Smooth muscle cell (in vitro differentiated cells): ENCODE measurements at regions not wholly inside any gene's neighbourhood (a gene's known extent, or its start where the extent isn't known, plus 50 kb on each side); places are given as distances from the start of the nearest gene placed in this dataset.

Source experiments
- DNase-seq: peaks from one replicate; lab custom pipeline; 2025; ENCODE audit not compliant: unreplicated experiment; lab: John Stamatoyannopoulos, UW
- H2AFZ ChIP-seq: fragments of 200-600 bp; sonication (generic); 2 replicates; pipeline ENCODE4 v1.6.0; 2016; ENCODE audit warnings: antibody characterized with exemption, low read depth, mild to moderate bottlenecking
- H3F3A ChIP-seq: fragments of 200-600 bp; sonication (generic); 2 replicates; pipeline ENCODE4 v1.6.0; 2017; ENCODE audit warnings: antibody characterized with exemption, low read depth
- H3K27ac ChIP-seq: fragments of 200-600 bp; sonication (generic); 2 replicates; pipeline ENCODE4 v1.5.1; 2016; ENCODE audit warnings: low read depth, mild to moderate bottlenecking
- H3K27me3 ChIP-seq: fragments of 200-600 bp; sonication (generic); 2 replicates; pipeline ENCODE4 v1.6.1; 2016; ENCODE audit warnings: low read depth, mild to moderate bottlenecking
- H3K36me3 ChIP-seq: fragments of 200-600 bp; sonication (generic); 2 replicates; pipeline ENCODE4 v1.5.1; 2016; ENCODE audit warnings: low read depth
- H3K4me1 ChIP-seq: fragments of 200-600 bp; sonication (generic); 2 replicates; pipeline ENCODE4 v1.5.1; 2016; ENCODE audit warnings: low read depth
- H3K4me2 ChIP-seq: fragments of 200-600 bp; sonication (generic); 2 replicates; pipeline ENCODE4 v1.6.0; 2016; ENCODE audit warnings: mild to moderate bottlenecking
- H3K4me3 ChIP-seq: fragments of 200-600 bp; sonication (generic); 2 replicates; pipeline ENCODE4 v1.5.1; 2016; ENCODE audit warnings: mild to moderate bottlenecking
- H3K79me2 ChIP-seq: fragments of 200-600 bp; sonication (generic); 2 replicates; pipeline ENCODE4 v1.6.0; 2016; ENCODE audit warnings: low read depth, mild to moderate bottlenecking
- H3K9ac ChIP-seq: fragments of 200-600 bp; sonication (generic); 2 replicates; pipeline ENCODE4 v1.6.0; 2016; ENCODE audit warnings: low read depth
- H3K9me3 ChIP-seq: fragments of 200-600 bp; sonication (generic); replicated peaks from 2 replicates; pipeline ENCODE4 v1.5.1; 2016; ENCODE audit warnings: low read depth
- H4K20me1 ChIP-seq: fragments of 200-600 bp; sonication (generic); 2 replicates; pipeline ENCODE4 v1.6.0; 2016; ENCODE audit warnings: low read depth
- WGBS: methylation state at CpG from one replicate; pipeline ENCODE4 v1.1.7; 2016; ENCODE audit warnings: low lambda C conversion rate; 5-methylcytosine and 5-hydroxymethylcytosine counted together
- TF ChIP-seq, protein P1 (sequence below): fragments of 200-600 bp; sonication (generic); IDR thresholded peaks from 2 replicates; pipeline ENCODE4 v1.5.1; 2017; ENCODE audit warnings: borderline replicate concordance, mild to moderate bottlenecking, antibody characterized with exemption; ENCODE audit not compliant: insufficient read depth, poor library complexity, severe bottlenecking

GRCh38 chr5:40410964-40411635 lies 268.6 kb upstream of the PTGER4 start:
- peak overlapping the region; percentile 9 for H3K4me2 ChIP-seq
- H3K9me3 ChIP-seq: no peaks in the 10 kb centered on the region
- H3K36me3 ChIP-seq: no peaks in the 10 kb centered on the region
- H4K20me1 ChIP-seq: no peaks in the 10 kb centered on the region
- H2AFZ ChIP-seq: no peak overlapping the region
- no peaks in the 10 kb centered on the region for H3K27me3 ChIP-seq
- WGBS: 74% methylated on average over 3 of the region's 3 CpGs
- TF ChIP-seq, protein P1, sequence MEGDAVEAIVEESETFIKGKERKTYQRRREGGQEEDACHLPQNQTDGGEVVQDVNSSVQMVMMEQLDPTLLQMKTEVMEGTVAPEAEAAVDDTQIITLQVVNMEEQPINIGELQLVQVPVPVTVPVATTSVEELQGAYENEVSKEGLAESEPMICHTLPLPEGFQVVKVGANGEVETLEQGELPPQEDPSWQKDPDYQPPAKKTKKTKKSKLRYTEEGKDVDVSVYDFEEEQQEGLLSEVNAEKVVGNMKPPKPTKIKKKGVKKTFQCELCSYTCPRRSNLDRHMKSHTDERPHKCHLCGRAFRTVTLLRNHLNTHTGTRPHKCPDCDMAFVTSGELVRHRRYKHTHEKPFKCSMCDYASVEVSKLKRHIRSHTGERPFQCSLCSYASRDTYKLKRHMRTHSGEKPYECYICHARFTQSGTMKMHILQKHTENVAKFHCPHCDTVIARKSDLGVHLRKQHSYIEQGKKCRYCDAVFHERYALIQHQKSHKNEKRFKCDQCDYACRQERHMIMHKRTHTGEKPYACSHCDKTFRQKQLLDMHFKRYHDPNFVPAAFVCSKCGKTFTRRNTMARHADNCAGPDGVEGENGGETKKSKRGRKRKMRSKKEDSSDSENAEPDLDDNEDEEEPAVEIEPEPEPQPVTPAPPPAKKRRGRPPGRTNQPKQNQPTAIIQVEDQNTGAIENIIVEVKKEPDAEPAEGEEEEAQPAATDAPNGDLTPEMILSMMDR: no peak
- H3F3A ChIP-seq: no peaks in the 10 kb centered on the region
- DNase-seq: no peak
- no peaks in the 10 kb centered on the region for H3K79me2 ChIP-seq
- no peak overlapping the region for H3K4me3 ChIP-seq
- H3K27ac ChIP-seq: peak overlapping the region; percentile 64
- no peak overlapping the region for H3K9ac ChIP-seq
- no peaks in the 10 kb centered on the region for H3K4me1 ChIP-seq

DNA sequence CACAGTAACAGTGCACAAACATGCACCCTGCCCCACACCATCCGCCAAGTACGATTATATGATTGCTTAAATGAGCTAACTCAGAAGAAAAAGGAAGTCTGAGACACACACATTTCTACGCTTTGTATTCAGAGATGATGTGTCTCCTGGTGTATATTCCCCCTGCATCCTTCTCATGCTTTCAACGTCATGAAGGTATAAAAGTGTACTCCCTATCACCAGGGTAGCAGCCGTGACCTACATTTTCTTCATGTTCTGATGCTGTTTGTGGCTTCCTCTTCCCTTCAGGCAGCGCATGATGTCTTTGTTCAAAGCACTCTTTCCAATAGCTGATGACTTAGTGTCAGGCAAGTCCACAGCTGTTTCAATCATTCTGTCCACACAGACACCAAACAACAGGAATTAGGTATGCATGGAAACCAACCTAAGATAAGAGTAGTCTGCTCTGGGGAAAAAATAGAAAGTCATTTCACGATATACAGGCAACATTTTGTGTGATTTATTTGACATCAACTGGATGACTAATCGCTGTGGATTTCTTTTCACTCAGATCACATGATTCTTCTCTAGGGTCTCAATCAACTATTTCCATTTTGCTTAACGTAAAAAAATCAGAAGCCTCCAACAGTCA lies 269.4 kb upstream of the PTGER4 start:
- Histone ChIP-seq H3K4me1 (no peaks in the 10 kb centered on the region), H4K20me1 (no peaks in the 10 kb centered on the region), H3F3A (no peaks in the 10 kb centered on the region), H3K4me3 (no peak overlapping the region), H2AFZ (peak overlapping the region; percentile 22), H3K27me3 (no peaks in the 10 kb centered on the region), H3K36me3 (no peaks in the 10 kb centered on the region), H3K27ac (peak overlapping the region; percentile 64), H3K9ac (no peak overlapping the region), H3K4me2 (peak overlapping the region; percentile 9), H3K79me2 (no peaks in the 10 kb centered on the region), H3K9me3 (no peaks in the 10 kb centered on the region)
- no peak for DNase-seq
- TF ChIP-seq, protein P1: no peak
- WGBS: 52% methylated on average over 9 of the region's 9 CpGs

DNA sequence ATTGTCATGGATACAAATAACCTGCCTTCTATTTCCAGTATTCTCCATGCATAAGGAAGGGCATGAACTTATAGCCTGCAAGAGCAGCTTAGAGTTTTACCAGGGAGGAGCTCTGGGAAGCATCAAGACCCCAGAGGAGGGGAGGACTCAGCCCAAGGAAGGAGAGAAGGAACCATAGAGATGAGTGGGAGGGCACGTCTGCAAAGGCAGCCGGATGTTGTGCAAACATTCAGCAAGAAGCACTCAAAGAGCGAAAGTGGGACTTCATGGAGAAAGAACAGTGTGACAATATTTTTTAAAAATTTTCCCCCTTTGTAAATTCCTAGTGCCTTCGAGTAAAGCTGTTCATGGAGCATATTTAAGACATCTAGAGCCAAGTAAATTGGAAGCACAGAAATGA lies 270.1 kb upstream of the PTGER4 start:
- Histone ChIP-seq H3K27me3 (no peaks in the 10 kb centered on the region), H3K9ac (no peak overlapping the region), H3K9me3 (no peaks in the 10 kb centered on the region), H2AFZ (no peak overlapping the region), H3K4me3 (no peak overlapping the region), H3K4me2 (peak overlapping the region; percentile 9), H3K4me1 (no peaks in the 10 kb centered on the region), H3K79me2 (no peaks in the 10 kb centered on the region), H3K27ac (no peak overlapping the region), H3K36me3 (no peaks in the 10 kb centered on the region), H3F3A (no peaks in the 10 kb centered on the region), H4K20me1 (no peaks in the 10 kb centered on the region)
- DNase-seq: no peak
- WGBS: 75% methylated on average over 4 of the region's 4 CpGs
- TF ChIP-seq, protein P1: no peak

DNA sequence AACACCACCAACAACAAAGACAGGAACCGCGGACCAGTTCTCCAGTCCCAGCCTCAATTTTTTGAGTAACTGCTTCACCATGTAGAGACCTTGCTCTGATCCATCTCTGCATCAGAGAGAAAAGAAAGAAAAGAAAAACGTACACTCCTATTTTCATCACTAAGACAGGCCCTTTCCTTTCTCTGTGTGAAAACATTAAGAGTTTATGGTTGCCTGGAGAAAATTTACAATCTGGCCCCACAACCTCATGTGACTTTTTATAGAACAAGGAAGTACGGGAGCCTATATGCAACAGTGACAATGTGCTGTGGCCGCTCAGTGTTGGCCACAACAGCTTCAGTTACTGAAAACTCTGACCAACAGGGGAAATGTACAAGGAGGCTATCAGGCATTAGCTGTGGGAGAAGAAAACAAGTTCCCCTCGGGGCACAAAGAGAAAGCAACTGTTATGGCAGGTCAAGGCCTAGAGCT lies 272.9 kb upstream of the PTGER4 start:
- no peaks in the 10 kb centered on the region for H3K27me3 ChIP-seq
- no peaks in the 10 kb centered on the region for H4K20me1 ChIP-seq
- no peak overlapping the region for H3K27ac ChIP-seq
- H2AFZ ChIP-seq: peak overlapping the region; percentile 75
- peak overlapping the region; percentile 10 for H3K4me2 ChIP-seq
- no peaks in the 10 kb centered on the region for H3K9me3 ChIP-seq
- WGBS: 60% methylated on average over 6 of the region's 6 CpGs
- no peaks in the 10 kb centered on the region for H3K36me3 ChIP-seq
- no peak overlapping the region for H3K4me3 ChIP-seq
- H3K79me2 ChIP-seq: no peaks in the 10 kb centered on the region
- no peaks in the 10 kb centered on the region for H3F3A ChIP-seq
- H3K4me1 ChIP-seq: no peaks in the 10 kb centered on the region
- TF ChIP-seq, protein P1: no peak
- no peak overlapping the region for H3K9ac ChIP-seq
- DNase-seq: no peak
